Medulla oblongata (tissue), 1 donor: ENCODE measurements at regions not wholly inside any gene's neighbourhood (a gene's known extent, or its start where the extent isn't known, plus 50 kb on each side); places are given as distances from the start of the nearest gene placed in this dataset.

Source experiments
- DNase-seq: peaks from one replicate; pipeline ENCODE4 v3.0.0-alpha.2; 2015; ENCODE audit errors: extremely low spot score

- no peak for DNase-seq
Observed at GRCh38 chr3:77859156-77859555, 819.3 kb downstream of the ROBO2 start.

GRCh38 chr3:77868725-77869124 is 828.8 kb downstream of the ROBO2 start:
- DNase-seq, result no peak

- DNase-seq, result no peak
Observed at GRCh38 chr3:77869423-77869822, 829.5 kb downstream of the ROBO2 start.

GRCh38 chr3:77871436-77871835 is 831.5 kb downstream of the ROBO2 start:
- DNase-seq, result no peak

- peak; percentile 66 for DNase-seq
Observed at GRCh38 chr3:77873598-77873997, 833.7 kb downstream of the ROBO2 start.

- DNase-seq, result no peak
Observed at GRCh38 chr3:77885381-77885780, 845.5 kb downstream of the ROBO2 start.

GRCh38 chr3:77887611-77888010 is 847.7 kb downstream of the ROBO2 start:
- no peak for DNase-seq

- no peak for DNase-seq
Observed at GRCh38 chr3:77889616-77890015, 849.7 kb downstream of the ROBO2 start.

- DNase-seq, result no peak
Observed at GRCh38 chr3:77898621-77899020, 858.7 kb downstream of the ROBO2 start.

GRCh38 chr3:77902675-77903074 is 862.8 kb downstream of the ROBO2 start:
- no peak for DNase-seq

- no peak for DNase-seq
Observed at GRCh38 chr3:77906102-77906709, 866.3 kb downstream of the ROBO2 start.

GRCh38 chr3:77913524-77914174 is 873.8 kb downstream of the ROBO2 start:
- no peak for DNase-seq

- DNase-seq, result no peak
Observed at GRCh38 chr3:77915336-77915735, 875.4 kb downstream of the ROBO2 start.

GRCh38 chr3:77917225-77917624 is 877.3 kb downstream of the ROBO2 start:
- no peak for DNase-seq

GRCh38 chr3:77919244-77919643 is 879.3 kb downstream of the ROBO2 start:
- DNase-seq, result no peak

GRCh38 chr3:77931255-77932009 is 891.5 kb downstream of the ROBO2 start:
- peak; percentile 30 for DNase-seq

- DNase-seq, result no peak
Observed at GRCh38 chr3:77932926-77933325, 893.0 kb downstream of the ROBO2 start.

- DNase-seq, result no peak
Observed at GRCh38 chr3:77933926-77934325, 894.0 kb downstream of the ROBO2 start.

- DNase-seq, result no peak
Observed at GRCh38 chr3:77935418-77935817, 895.5 kb downstream of the ROBO2 start.

- DNase-seq, result no peak
Observed at GRCh38 chr3:77939726-77940125, 899.8 kb downstream of the ROBO2 start.

- DNase-seq, result no peak
Observed at GRCh38 chr3:77943598-77943997, 903.7 kb downstream of the ROBO2 start.

GRCh38 chr3:77945320-77945719 is 905.4 kb downstream of the ROBO2 start:
- DNase-seq, result no peak

GRCh38 chr3:77947671-77948070 is 907.8 kb downstream of the ROBO2 start:
- no peak for DNase-seq
